Panc1 (cell line): ENCODE measurements at regions not wholly inside any gene's neighbourhood (a gene's known extent, or its start where the extent isn't known, plus 50 kb on each side); places are given as distances from the start of the nearest gene placed in this dataset.

ENCODE experiments used
- ATAC-seq: fragments of 200-7000 bp; cut with Tn5 transposase; 2 replicates; pipeline ENCODE4 v1.9.1; 2020; ENCODE audit warnings: mild to moderate bottlenecking, moderate library complexity
- BruUV-seq: library from RNA; stranded (reverse); fragments of 400-500 nt; replicated peaks from 2 replicates; lab custom pipeline; 2021; lab: Mats Ljungman, UMichigan
- CTCF ChIA-PET: fragments of 300-600 bp; sonication (Branson Sonifier 250); formaldehyde crosslinking; loops from one replicate; lab custom pipeline; 2022; ENCODE audit warnings: antibody characterized with exemption; lab: Charles Lee
- POLR2A ChIA-PET: fragments of 300-600 bp; sonication (Branson Sonifier 250); formaldehyde crosslinking; loops from one replicate; lab custom pipeline; 2022; ENCODE audit warnings: antibody characterized with exemption; lab: Charles Lee
- DNase-seq: peaks from one replicate; pipeline ENCODE4 v3.0.0-alpha.2; 2010; ENCODE audit warnings: low read depth, low spot score
- H3K27ac ChIP-seq: 2 replicates; pipeline ENCODE4 v1.5.1; 2011; ENCODE audit warnings: mild to moderate bottlenecking, low read length, inconsistent platforms
- H3K27me3 ChIP-seq: fragments of 200-500 bp; sonication (Bioruptor generic); 2 replicates; pipeline ENCODE4 v1.6.0; 2014; ENCODE audit warnings: low read length, inconsistent platforms; ENCODE audit not compliant: control insufficient read depth, insufficient read depth
- H3K36me3 ChIP-seq: fragments of 200-500 bp; sonication (Bioruptor generic); 2 replicates; pipeline ENCODE4 v1.5.1; 2014; ENCODE audit warnings: inconsistent platforms, mild to moderate bottlenecking, low read length, moderate library complexity; ENCODE audit not compliant: control insufficient read depth, insufficient read depth
- H3K4me1 ChIP-seq: 2 replicates; pipeline ENCODE4 v1.5.1; 2011; ENCODE audit warnings: inconsistent platforms, mild to moderate bottlenecking, low read length, moderate library complexity; ENCODE audit not compliant: control insufficient read depth, insufficient read depth
- H3K4me3 ChIP-seq, 2 experiments: 2 replicates each; pipeline ENCODE4 v1.5.1; 2011 to 2012; ENCODE audit warnings: low read depth in 2 of 2, low read length in 2 of 2, mild to moderate bottlenecking in 2 of 2, inconsistent platforms in 1 of 2, moderate library complexity in 1 of 2
- H3K9me3 ChIP-seq: fragments of 200-500 bp; sonication (Bioruptor generic); 2 replicates; pipeline ENCODE4 v1.5.1; 2014; ENCODE audit warnings: low read depth, mild to moderate bottlenecking, inconsistent platforms, low read length, moderate library complexity; ENCODE audit not compliant: control insufficient read depth, insufficient read depth
- CTCF ChIP-seq: fragments of 450-650 bp; IDR thresholded peaks from 2 replicates; pipeline ENCODE4 v1.5.1; 2017; ENCODE audit warnings: mild to moderate bottlenecking
- POLR2AphosphoS5 ChIP-seq: IDR thresholded peaks from 2 replicates; pipeline ENCODE4 v1.6.1; 2012; ENCODE audit warnings: mild to moderate bottlenecking, low read depth, low read length, moderate library complexity
- REST ChIP-seq, 2 experiments: IDR thresholded peaks; 2 replicates each; pipeline ENCODE4 v1.6.1; 2011 to 2012; ENCODE audit warnings: low read depth in 2 of 2, control low read depth in 1 of 2, low read length in 1 of 2, mild to moderate bottlenecking in 1 of 2, moderate library complexity in 1 of 2; ENCODE audit not compliant: insufficient read depth in 1 of 2
- SIN3A ChIP-seq: IDR thresholded peaks from 2 replicates; pipeline ENCODE4 v1.6.1; 2012; ENCODE audit warnings: low read depth, mild to moderate bottlenecking, low read length, moderate library complexity, borderline replicate concordance; ENCODE audit not compliant: insufficient read depth
- TCF7L2 ChIP-seq: IDR thresholded peaks from 2 replicates; pipeline ENCODE4 v1.6.1; 2011; ENCODE audit warnings: mild to moderate bottlenecking, low read depth, low read length, inconsistent platforms
- in situ Hi-C: cut with HindIII; loops from 2 replicates; pipeline ENCODE4 v1.10.0; 2016; ENCODE audit warnings: low sequenced_read_pairs, low pct_unique_long_range_greater_than_20kb
- intact Hi-C: fragments of 100-400 bp; cut with micrococcal nuclease; formaldehyde crosslinking; loops from one replicate; pipeline ENCODE4 v1.10.0; 2022; ENCODE audit not compliant: unreplicated experiment

- no peak for DNase-seq
- TF ChIP-seq REST (IDR thresholded peaks at IDR 0.05; ENCODE audit: insufficient read depth in 1 of 2, low read depth in 2 of 2, low read length in 1 of 2) = no peak
- TF ChIP-seq TCF7L2 = no peak
- TF ChIP-seq SIN3A = no peak
- TF ChIP-seq POLR2AphosphoS5 = no peak
- TF ChIP-seq CTCF = no peak
- in situ Hi-C loops = no loop called here
- BruUV-seq = no TSS peak
- H3K4me3 ChIP-seq = no peak overlapping the region
- CTCF ChIA-PET = no interaction called here
- intact Hi-C loops = no loop called here
- POLR2A ChIA-PET = no interaction called here
- no peak for ATAC-seq
- H3K4me1 ChIP-seq = peaks cover 4% of the 10 kb centered on the region; the same call in 1 of the 2 replicates
- H3K9me3 ChIP-seq = no peaks in the 10 kb centered on the region
- H3K27me3 ChIP-seq = peaks cover 13% of the 10 kb centered on the region
- no peak overlapping the region for H3K27ac ChIP-seq
- H3K36me3 ChIP-seq = no peaks in the 10 kb centered on the region
Observed at GRCh38 chr2:11068856-11069526, 86.3 kb upstream of the SLC66A3 start.

- H3K27me3 ChIP-seq = peaks cover 7% of the 10 kb centered on the region
- H3K4me1 ChIP-seq = peaks cover 4% of the 10 kb centered on the region; the same call in 1 of the 2 replicates
- no peaks in the 10 kb centered on the region for H3K9me3 ChIP-seq
- ATAC-seq (no peak), DNase-seq (no peak)
- POLR2A ChIA-PET = no interaction called here
- no TSS peak for BruUV-seq
- CTCF ChIA-PET = no interaction called here
- H3K4me3 ChIP-seq = no peak overlapping the region
- no peaks in the 10 kb centered on the region for H3K36me3 ChIP-seq
- H3K27ac ChIP-seq = no peak overlapping the region
- in situ Hi-C loops (no loop called here), intact Hi-C loops (no loop called here)
- no peak for TF ChIP-seq REST (IDR thresholded peaks at IDR 0.05; ENCODE audit: insufficient read depth in 1 of 2, low read depth in 2 of 2, low read length in 1 of 2)
- TF ChIP-seq CTCF = no peak
- no peak for TF ChIP-seq POLR2AphosphoS5
- no peak for TF ChIP-seq SIN3A
- no peak for TF ChIP-seq TCF7L2
Observed at GRCh38 chr2:11069566-11070185, 85.6 kb upstream of the SLC66A3 start.
